ENCODE measurements at regions not wholly inside any gene's neighbourhood (a gene's known extent, or its start where the extent isn't known, plus 50 kb on each side); places are given as distances from the start of the nearest gene placed in this dataset.

DNA sequence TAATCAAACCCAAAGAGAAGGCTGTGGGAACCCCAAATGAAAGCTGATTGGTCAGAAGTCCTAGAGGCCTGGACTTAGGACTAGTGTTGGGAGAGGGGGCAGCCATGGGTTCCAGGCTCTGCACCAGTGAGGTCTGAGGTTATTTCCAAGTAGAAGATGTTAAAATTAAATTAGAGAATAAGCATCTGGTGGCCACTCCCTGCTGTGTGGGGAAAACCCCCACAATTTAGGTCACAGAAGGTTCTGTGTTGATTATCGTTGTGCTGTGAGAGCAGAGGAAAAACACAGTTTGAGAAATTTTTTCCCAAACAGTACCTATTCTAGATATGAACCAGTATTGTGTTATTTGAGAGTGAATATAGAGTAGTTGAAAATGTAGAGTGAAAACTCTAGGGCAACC, 53.9 kb upstream of the NSMCE3 start:
- DNase-seq: no peak
- H3K4me3 ChIP-seq: no peak overlapping the region
- no peaks in the 10 kb centered on the region for H3K4me1 ChIP-seq (ENCODE audit: insufficient read depth)
- TF ChIP-seq, protein P1, sequence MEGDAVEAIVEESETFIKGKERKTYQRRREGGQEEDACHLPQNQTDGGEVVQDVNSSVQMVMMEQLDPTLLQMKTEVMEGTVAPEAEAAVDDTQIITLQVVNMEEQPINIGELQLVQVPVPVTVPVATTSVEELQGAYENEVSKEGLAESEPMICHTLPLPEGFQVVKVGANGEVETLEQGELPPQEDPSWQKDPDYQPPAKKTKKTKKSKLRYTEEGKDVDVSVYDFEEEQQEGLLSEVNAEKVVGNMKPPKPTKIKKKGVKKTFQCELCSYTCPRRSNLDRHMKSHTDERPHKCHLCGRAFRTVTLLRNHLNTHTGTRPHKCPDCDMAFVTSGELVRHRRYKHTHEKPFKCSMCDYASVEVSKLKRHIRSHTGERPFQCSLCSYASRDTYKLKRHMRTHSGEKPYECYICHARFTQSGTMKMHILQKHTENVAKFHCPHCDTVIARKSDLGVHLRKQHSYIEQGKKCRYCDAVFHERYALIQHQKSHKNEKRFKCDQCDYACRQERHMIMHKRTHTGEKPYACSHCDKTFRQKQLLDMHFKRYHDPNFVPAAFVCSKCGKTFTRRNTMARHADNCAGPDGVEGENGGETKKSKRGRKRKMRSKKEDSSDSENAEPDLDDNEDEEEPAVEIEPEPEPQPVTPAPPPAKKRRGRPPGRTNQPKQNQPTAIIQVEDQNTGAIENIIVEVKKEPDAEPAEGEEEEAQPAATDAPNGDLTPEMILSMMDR (IDR thresholded peaks at IDR 0.05): no peak
- no peak for TF ChIP-seq EP300 (IDR thresholded peaks at IDR 0.05)
- TF ChIP-seq POLR2A (IDR thresholded peaks at IDR 0.05): no peak
- H3K27ac ChIP-seq: no peak overlapping the region
- no peaks in the 10 kb centered on the region for H3K36me3 ChIP-seq
- H3K9me3 ChIP-seq: no peaks in the 10 kb centered on the region
- intact Hi-C loops (cut with DNase I): no loop called here
- no peaks in the 10 kb centered on the region for H3K27me3 ChIP-seq
- WGBS, 3 donors: 65 to 73% (median 68%) methylated on average over 1 of the region's 1 CpG

DNA sequence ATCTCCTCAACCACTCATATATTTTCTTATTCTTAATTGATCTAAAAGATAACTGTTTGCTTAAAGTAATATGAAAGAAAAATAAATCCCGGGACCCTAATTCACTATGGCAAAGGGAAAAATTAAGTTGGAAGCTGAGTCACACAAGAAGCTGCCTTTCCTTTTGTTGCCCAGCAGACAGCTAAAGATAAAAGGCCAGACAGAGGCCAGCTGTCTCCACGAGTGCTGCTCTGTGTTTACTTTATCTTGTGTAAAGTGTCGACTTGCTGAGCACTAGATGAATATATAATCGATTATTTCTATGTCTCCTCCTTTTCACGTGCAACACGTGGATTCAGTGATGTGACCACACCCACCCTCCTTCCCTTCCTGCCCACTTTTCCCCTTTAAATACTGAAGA, 52.8 kb upstream of the NSMCE3 start:
- 8 to 25% (median 15%) methylated on average over 6 of the region's 6 CpGs for WGBS, 3 donors
- no peak overlapping the region for H3K27ac ChIP-seq
- no peak for DNase-seq
- no peaks in the 10 kb centered on the region for H3K27me3 ChIP-seq
- H3K36me3 ChIP-seq: no peaks in the 10 kb centered on the region
- H3K9me3 ChIP-seq: no peaks in the 10 kb centered on the region
- no peak for TF ChIP-seq POLR2A (IDR thresholded peaks at IDR 0.05)
- TF ChIP-seq, protein P1 (IDR thresholded peaks at IDR 0.05): no peak
- intact Hi-C loops (cut with DNase I): no loop called here
- H3K4me3 ChIP-seq: no peak overlapping the region
- no peaks in the 10 kb centered on the region for H3K4me1 ChIP-seq (ENCODE audit: insufficient read depth)

DNA sequence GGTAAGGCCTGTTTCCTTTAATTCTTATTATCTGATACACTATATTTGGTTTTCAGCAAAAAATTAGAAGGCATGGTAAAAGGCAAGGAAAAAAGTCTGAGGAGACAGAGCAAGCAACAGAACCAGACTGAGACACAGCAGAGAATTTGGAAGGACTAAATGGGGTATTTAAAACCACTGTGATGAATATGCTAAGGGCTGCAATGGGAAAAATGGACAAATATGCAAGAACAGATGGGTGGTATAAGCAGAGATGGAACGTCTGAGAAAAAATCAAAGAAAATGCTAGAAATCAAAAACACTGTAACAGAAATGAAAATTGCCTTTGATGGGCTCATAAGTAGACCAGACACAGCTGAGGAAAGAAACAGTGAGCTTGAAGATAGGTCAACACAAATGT, 50.8 kb upstream of the NSMCE3 start:
- no peaks in the 10 kb centered on the region for H3K4me1 ChIP-seq (ENCODE audit: insufficient read depth)
- TF ChIP-seq POLR2A (IDR thresholded peaks at IDR 0.05) (no peak), EP300 (IDR thresholded peaks at IDR 0.05) (no peak)
- TF ChIP-seq, protein P1 (IDR thresholded peaks at IDR 0.05): no peak
- no peaks in the 10 kb centered on the region for H3K9me3 ChIP-seq
- no peak for DNase-seq
- WGBS, 3 donors: 71 to 79% (median 78%) methylated on average over 1 of the region's 1 CpG
- H3K36me3 ChIP-seq: no peaks in the 10 kb centered on the region
- H3K27me3 ChIP-seq: no peaks in the 10 kb centered on the region
- intact Hi-C loops (cut with DNase I): no loop called here
- no peak overlapping the region for H3K27ac ChIP-seq
- no peak overlapping the region for H3K4me3 ChIP-seq

DNA sequence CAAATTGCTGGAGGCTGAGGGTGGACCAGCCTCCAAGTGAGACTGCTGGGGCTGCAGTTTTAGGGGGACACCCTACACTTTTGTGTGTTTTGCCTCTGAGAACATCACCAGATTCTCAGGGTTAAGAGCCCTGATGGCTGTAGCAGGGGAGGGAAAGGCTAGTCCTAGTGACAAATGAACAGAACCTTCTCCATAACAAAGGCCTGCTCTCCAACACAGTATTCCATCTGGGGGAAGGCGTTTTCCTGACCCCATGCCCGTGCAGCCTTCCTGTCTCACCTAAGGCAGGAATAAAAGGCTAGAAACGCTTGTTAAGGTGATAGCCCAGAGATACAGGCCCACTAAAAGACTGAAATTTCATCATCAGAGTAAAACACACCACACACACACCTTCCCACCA, 50.2 kb upstream of the NSMCE3 start:
- DNase-seq: no peak
- Histone ChIP-seq H3K27me3 (no peaks in the 10 kb centered on the region), H3K9me3 (no peaks in the 10 kb centered on the region), H3K4me1 (ENCODE audit: insufficient read depth) (no peaks in the 10 kb centered on the region), H3K4me3 (no peak overlapping the region), H3K36me3 (no peaks in the 10 kb centered on the region), H3K27ac (no peak overlapping the region)
- intact Hi-C loops (cut with DNase I): no loop called here
- TF ChIP-seq POLR2A (IDR thresholded peaks at IDR 0.05): no peak
- TF ChIP-seq, protein P1 (IDR thresholded peaks at IDR 0.05): no peak
- no peak for TF ChIP-seq EP300 (IDR thresholded peaks at IDR 0.05)
- WGBS, 3 donors: 40 to 45% (median 44%) methylated on average over 3 of the region's 3 CpGs

Data from ovary (tissue), 7 donors.